Mammary epithelial cell (primary cell): ENCODE measurements at regions not wholly inside any gene's neighbourhood (a gene's known extent, or its start where the extent isn't known, plus 50 kb on each side); places are given as distances from the start of the nearest gene placed in this dataset.

ENCODE experiments used
- EZH2 ChIP-seq: IDR thresholded peaks from 2 replicates; pipeline ENCODE4 v1.6.1; 2012; ENCODE audit warnings: low read length, inconsistent platforms, borderline replicate concordance
- TF ChIP-seq, protein P1 (sequence below), 2 donors: IDR thresholded peaks in 1 of 2; conservative IDR thresholded peaks in 1 of 2; 2 replicates each; pipeline ENCODE4 v1.5.1; 2011 to 2012; ENCODE audit warnings: inconsistent platforms in 2 of 2, low read length in 2 of 2, mild to moderate bottlenecking in 2 of 2, control low read depth in 1 of 2, low read depth in 1 of 2; ENCODE audit not compliant: insufficient read depth in 1 of 2; ENCODE audit errors: extremely low read depth in 1 of 2

DNA sequence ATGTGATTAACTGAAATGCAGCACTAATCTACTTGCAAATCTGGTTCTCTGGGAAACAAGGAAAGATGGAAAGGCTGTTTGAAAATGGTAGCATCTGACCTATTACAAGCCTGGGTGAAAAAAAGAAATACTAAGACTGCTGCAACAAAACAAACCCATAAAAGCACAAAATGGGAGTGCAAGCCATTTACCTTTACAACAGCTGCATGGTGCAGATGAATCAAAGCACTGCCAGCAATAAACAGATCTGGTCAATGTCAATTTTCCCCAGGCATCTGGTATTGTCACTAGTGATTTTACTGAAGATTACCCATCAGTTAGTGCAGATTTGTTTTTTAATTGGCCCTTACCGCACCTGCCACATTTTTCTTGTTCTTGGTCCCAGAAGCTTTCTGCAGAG, 1341.7 kb downstream of the PLA2G4A start:
- TF ChIP-seq, protein P1, sequence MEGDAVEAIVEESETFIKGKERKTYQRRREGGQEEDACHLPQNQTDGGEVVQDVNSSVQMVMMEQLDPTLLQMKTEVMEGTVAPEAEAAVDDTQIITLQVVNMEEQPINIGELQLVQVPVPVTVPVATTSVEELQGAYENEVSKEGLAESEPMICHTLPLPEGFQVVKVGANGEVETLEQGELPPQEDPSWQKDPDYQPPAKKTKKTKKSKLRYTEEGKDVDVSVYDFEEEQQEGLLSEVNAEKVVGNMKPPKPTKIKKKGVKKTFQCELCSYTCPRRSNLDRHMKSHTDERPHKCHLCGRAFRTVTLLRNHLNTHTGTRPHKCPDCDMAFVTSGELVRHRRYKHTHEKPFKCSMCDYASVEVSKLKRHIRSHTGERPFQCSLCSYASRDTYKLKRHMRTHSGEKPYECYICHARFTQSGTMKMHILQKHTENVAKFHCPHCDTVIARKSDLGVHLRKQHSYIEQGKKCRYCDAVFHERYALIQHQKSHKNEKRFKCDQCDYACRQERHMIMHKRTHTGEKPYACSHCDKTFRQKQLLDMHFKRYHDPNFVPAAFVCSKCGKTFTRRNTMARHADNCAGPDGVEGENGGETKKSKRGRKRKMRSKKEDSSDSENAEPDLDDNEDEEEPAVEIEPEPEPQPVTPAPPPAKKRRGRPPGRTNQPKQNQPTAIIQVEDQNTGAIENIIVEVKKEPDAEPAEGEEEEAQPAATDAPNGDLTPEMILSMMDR (conservative IDR thresholded peaks at IDR 0.05 in 1 of 2, IDR thresholded peaks at IDR 0.05 in 1 of 2; ENCODE audit: extremely low read depth in 1 of 2, insufficient read depth in 1 of 2, low read depth in 1 of 2, low read length in 2 of 2) = no peak
- TF ChIP-seq EZH2 = no peak
